HFFc6 (cell line): ENCODE measurements at regions not wholly inside any gene's neighbourhood (a gene's known extent, or its start where the extent isn't known, plus 50 kb on each side); places are given as distances from the start of the nearest gene placed in this dataset.

ENCODE experiments used
- DNase-seq: peaks from one replicate; pipeline ENCODE4 v3.0.0-alpha.2; 2018
- H3K27ac Mint-ChIP-seq: 2 replicates; pipeline ENCODE4 v1.8.0; 2020; ENCODE audit warnings: mild to moderate bottlenecking, mixed read lengths
- H3K27me3 Mint-ChIP-seq: 2 replicates; pipeline ENCODE4 v1.8.0; 2021; ENCODE audit warnings: mild to moderate bottlenecking, moderate library complexity, mixed read lengths; ENCODE audit not compliant: insufficient read depth
- H3K36me3 Mint-ChIP-seq: 2 replicates; pipeline ENCODE4 v1.8.0; 2021; ENCODE audit warnings: low read depth, mixed read lengths
- H3K4me1 Mint-ChIP-seq: 2 replicates; pipeline ENCODE4 v1.8.0; 2020; ENCODE audit warnings: low read depth, mixed read lengths
- H3K4me3 Mint-ChIP-seq: 2 replicates; pipeline ENCODE4 v1.8.0; 2020; ENCODE audit warnings: mild to moderate bottlenecking, moderate library complexity, mixed read lengths
- H3K9me3 Mint-ChIP-seq: 2 replicates; pipeline ENCODE4 v1.8.0; 2020; ENCODE audit warnings: mild to moderate bottlenecking, mixed read lengths
- CTCF ChIP-seq: fragments of 200-600 bp; sonication (generic); IDR thresholded peaks from 2 replicates; pipeline ENCODE4 v1.5.0; 2021; ENCODE audit warnings: antibody characterized with exemption, mild to moderate bottlenecking

- H3K4me1 Mint-ChIP-seq: no peaks in the 10 kb centered on the region
- H3K27ac Mint-ChIP-seq: no peak overlapping the region
- no peak overlapping the region for H3K4me3 Mint-ChIP-seq
- no peaks in the 10 kb centered on the region for H3K27me3 Mint-ChIP-seq
- no peaks in the 10 kb centered on the region for H3K36me3 Mint-ChIP-seq
- no peak for TF ChIP-seq CTCF
- peaks cover 15% of the 10 kb centered on the region; the same call in 1 of the 2 replicates for H3K9me3 Mint-ChIP-seq
- no peak for DNase-seq
Measured at GRCh38 chr9:80242022-80242421, 670.3 kb downstream of the TLE4 start.

GRCh38 chr9:80235752-80236151 is 664.0 kb downstream of the TLE4 start:
- no peaks in the 10 kb centered on the region for H3K4me1 Mint-ChIP-seq
- peaks cover 2% of the 10 kb centered on the region; the same call in 1 of the 2 replicates for H3K27me3 Mint-ChIP-seq
- H3K27ac Mint-ChIP-seq: no peak overlapping the region
- DNase-seq: no peak
- no peaks in the 10 kb centered on the region for H3K36me3 Mint-ChIP-seq
- no peak overlapping the region for H3K4me3 Mint-ChIP-seq
- no peak for TF ChIP-seq CTCF
- H3K9me3 Mint-ChIP-seq: peaks cover 39% of the 10 kb centered on the region

GRCh38 chr9:80233906-80234305 is 662.1 kb downstream of the TLE4 start:
- H3K27ac Mint-ChIP-seq: no peak overlapping the region

GRCh38 chr9:80233102-80233843 is 661.5 kb downstream of the TLE4 start:
- peaks cover 2% of the 10 kb centered on the region; the same call in 1 of the 2 replicates for H3K27me3 Mint-ChIP-seq
- no peak overlapping the region for H3K4me3 Mint-ChIP-seq
- no peak overlapping the region for H3K27ac Mint-ChIP-seq
- H3K4me1 Mint-ChIP-seq: no peaks in the 10 kb centered on the region
- TF ChIP-seq CTCF: no peak
- peaks cover 50% of the 10 kb centered on the region for H3K9me3 Mint-ChIP-seq
- H3K36me3 Mint-ChIP-seq: no peaks in the 10 kb centered on the region
- no peak for DNase-seq

More at GRCh38 chr9:80233906-80234305, 662.1 kb downstream of the TLE4 start:
- DNase-seq: no peak
- TF ChIP-seq CTCF: no peak
- Mint-ChIP-seq H3K36me3 (no peaks in the 10 kb centered on the region), H3K9me3 (peaks cover 46% of the 10 kb centered on the region), H3K27me3 (peaks cover 2% of the 10 kb centered on the region; the same call in 1 of the 2 replicates), H3K4me3 (no peak overlapping the region), H3K4me1 (no peaks in the 10 kb centered on the region)

- H3K9me3 Mint-ChIP-seq: peaks cover 46% of the 10 kb centered on the region
- no peaks in the 10 kb centered on the region for H3K4me1 Mint-ChIP-seq
- H3K27ac Mint-ChIP-seq: no peak overlapping the region
- no peak for DNase-seq
- no peak for TF ChIP-seq CTCF
- no peak overlapping the region for H3K4me3 Mint-ChIP-seq
- H3K27me3 Mint-ChIP-seq: peaks cover 2% of the 10 kb centered on the region; the same call in 1 of the 2 replicates
- H3K36me3 Mint-ChIP-seq: no peaks in the 10 kb centered on the region
Measured at GRCh38 chr9:80231318-80232236, 659.8 kb downstream of the TLE4 start.
